ENCODE measurements at regions not wholly inside any gene's neighbourhood (a gene's known extent, or its start where the extent isn't known, plus 50 kb on each side); places are given as distances from the start of the nearest gene placed in this dataset.

DNA sequence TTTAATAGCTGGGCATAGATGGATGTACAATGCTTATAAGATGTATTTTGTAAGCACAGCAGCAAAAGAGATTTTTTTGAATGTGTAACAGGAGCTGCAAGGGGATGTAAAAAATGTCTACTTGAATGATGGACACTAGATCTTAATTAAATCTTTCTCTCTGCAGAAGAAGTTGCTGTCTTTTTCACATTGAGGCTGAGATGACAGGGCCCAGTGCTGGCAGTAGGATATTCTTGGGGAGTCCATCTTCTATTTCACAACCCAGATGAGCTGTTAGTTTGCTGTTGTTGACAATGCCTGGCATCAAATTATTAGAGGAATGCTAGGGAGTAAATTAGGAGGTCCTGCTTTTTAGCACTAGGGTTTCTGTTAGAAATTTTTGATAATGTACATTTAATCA, 698.7 kb downstream of the SLITRK5 start:
- TF ChIP-seq, protein P1, sequence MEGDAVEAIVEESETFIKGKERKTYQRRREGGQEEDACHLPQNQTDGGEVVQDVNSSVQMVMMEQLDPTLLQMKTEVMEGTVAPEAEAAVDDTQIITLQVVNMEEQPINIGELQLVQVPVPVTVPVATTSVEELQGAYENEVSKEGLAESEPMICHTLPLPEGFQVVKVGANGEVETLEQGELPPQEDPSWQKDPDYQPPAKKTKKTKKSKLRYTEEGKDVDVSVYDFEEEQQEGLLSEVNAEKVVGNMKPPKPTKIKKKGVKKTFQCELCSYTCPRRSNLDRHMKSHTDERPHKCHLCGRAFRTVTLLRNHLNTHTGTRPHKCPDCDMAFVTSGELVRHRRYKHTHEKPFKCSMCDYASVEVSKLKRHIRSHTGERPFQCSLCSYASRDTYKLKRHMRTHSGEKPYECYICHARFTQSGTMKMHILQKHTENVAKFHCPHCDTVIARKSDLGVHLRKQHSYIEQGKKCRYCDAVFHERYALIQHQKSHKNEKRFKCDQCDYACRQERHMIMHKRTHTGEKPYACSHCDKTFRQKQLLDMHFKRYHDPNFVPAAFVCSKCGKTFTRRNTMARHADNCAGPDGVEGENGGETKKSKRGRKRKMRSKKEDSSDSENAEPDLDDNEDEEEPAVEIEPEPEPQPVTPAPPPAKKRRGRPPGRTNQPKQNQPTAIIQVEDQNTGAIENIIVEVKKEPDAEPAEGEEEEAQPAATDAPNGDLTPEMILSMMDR (IDR thresholded peaks at IDR 0.05) = no peak
- no peak for TF ChIP-seq POLR2A (IDR thresholded peaks at IDR 0.05)
